ENCODE measurements at regions not wholly inside any gene's neighbourhood (a gene's known extent, or its start where the extent isn't known, plus 50 kb on each side); places are given as distances from the start of the nearest gene placed in this dataset.

DNA sequence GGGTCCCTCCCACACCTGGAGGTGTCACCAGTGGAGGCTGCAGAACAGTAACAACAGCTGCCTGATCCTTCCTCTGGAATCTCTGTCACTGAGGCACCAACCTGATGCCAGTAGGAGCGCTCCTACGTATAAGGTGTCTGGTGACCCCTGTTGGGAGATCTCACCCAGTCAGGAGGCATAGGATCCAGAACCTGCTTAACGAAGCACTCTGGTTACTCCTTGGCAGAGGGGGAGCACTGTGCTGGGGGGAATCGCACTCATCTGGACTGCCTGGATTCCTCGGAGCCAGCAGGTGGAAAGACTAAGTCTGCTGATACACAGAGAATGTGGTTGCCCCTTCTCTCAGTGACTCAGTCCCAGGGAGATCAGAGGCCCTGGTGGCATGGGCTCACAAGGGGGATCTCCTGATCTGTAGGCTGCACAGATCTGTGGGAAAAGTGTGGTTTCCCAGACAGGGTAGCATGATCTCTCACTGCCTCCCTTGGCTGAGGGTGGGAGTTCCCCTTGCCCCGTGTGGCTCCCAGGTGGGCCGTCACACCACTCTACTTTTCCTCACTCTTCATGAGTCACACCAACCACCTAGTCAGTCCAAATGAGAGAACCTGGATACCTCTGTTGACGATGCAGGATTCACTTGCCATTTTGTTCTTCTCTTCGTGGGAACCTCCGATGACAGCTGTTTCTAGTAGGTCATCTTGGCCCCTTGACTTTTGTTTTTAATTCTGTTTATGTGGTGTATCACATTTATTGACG lies 305.9 kb downstream of the IDS start:
- TF ChIP-seq POLR2A (IDR thresholded peaks at IDR 0.05): no peak
- no peak for TF ChIP-seq CTCF (IDR thresholded peaks at IDR 0.05)
